K562 (cell line): ENCODE measurements at regions not wholly inside any gene's neighbourhood (a gene's known extent, or its start where the extent isn't known, plus 50 kb on each side); places are given as distances from the start of the nearest gene placed in this dataset.

ENCODE experiments used
- ATAC-seq: fragments of 200-7000 bp; cut with Tn5 transposase; 3 replicates; pipeline ENCODE4 v1.9.1; 2020; ENCODE audit warnings: moderate library complexity
- BruUV-seq: library from RNA; stranded (reverse); fragments of 400-500 nt; replicated peaks from 2 replicates; lab custom pipeline; 2021; lab: Mats Ljungman, UMichigan
- CTCF ChIA-PET: fragments of 300-600 bp; formaldehyde crosslinking; extraction: SDS; loops from one replicate; lab custom pipeline; 2021; ENCODE audit warnings: low intra/inter-chr PET ratio; lab: Yijun Ruan, JAX
- POLR2A ChIA-PET: fragments of 300-600, 350-650 bp; sonication (Branson Sonifier 250); formaldehyde crosslinking; extraction: SDS; loops from one replicate; lab custom pipeline; 2021; ENCODE audit warnings: antibody characterized with exemption, inconsistent platforms; lab: Yijun Ruan, JAX
- DNase-seq, 4 experiments: peaks; one replicate each; pipeline versions ENCODE4 v3.0.0 to v3.0.0-alpha.2; 2011 to 2018; ENCODE audit warnings: low spot score in 3 of 4, mixed read lengths in 3 of 4; ENCODE audit errors: extremely low read depth in 1 of 4
- FAIRE-seq: peaks from 2 replicates; lab custom pipeline; 2011; peaks lifted over from hg19 to GRCh38; lab: Jason Lieb, UNC
- H2AFZ ChIP-seq: 2 replicates; pipeline ENCODE4 v1.6.0; 2011; ENCODE audit warnings: low read depth, low read length, control low read depth, inconsistent platforms
- H3K27ac ChIP-seq: fragments of 200-600 bp; 3 replicates; pipeline ENCODE4 v1.8.0; 2011; ENCODE audit warnings: low read depth, mild to moderate bottlenecking, control low read depth, inconsistent platforms, low read length, moderate library complexity, mixed read lengths; ENCODE audit errors: extremely low read depth
- H3K27me3 ChIP-seq, 2 experiments: fragments of 300-600 bp in 1 of 2; 2 replicates in 1 of 2; 3 replicates in 1 of 2; pipeline versions ENCODE4 v1.6.0 to v1.8.0; 2011; ENCODE audit warnings: inconsistent platforms in 2 of 2, low read length in 2 of 2, mild to moderate bottlenecking in 1 of 2, mixed read lengths in 1 of 2, moderate library complexity in 1 of 2; ENCODE audit not compliant: control insufficient read depth in 2 of 2, insufficient read depth in 2 of 2
- H3K36me3 ChIP-seq: fragments of 300-600 bp; 3 replicates; pipeline ENCODE4 v1.8.0; 2011; ENCODE audit warnings: mild to moderate bottlenecking, low read length, inconsistent platforms; ENCODE audit not compliant: control insufficient read depth, insufficient read depth
- H3K4me1 ChIP-seq, 2 experiments: fragments of 200-600 bp in 1 of 2; replicated peaks in 1 of 2; 2 replicates in 1 of 2; 3 replicates in 1 of 2; pipeline versions ENCODE4 v1.5.1 to v1.8.0; 2011; ENCODE audit warnings: inconsistent platforms in 2 of 2, low read length in 2 of 2, mild to moderate bottlenecking in 1 of 2, mixed read lengths in 1 of 2, moderate library complexity in 1 of 2; ENCODE audit not compliant: control insufficient read depth in 2 of 2, insufficient read depth in 2 of 2
- H3K4me2 ChIP-seq: 2 replicates; pipeline ENCODE4 v1.6.1; 2011; ENCODE audit warnings: low read length, control low read depth, inconsistent platforms, mixed read lengths; ENCODE audit not compliant: insufficient read depth
- H3K4me3 ChIP-seq: fragments of 200-600 bp; sonication (generic), shearing (Covaris generic); 2 replicates; pipeline ENCODE4 v1.5.1; 2016; ENCODE audit warnings: control low read depth, inconsistent platforms
- H3K79me2 ChIP-seq: fragments of 200-600 bp; 3 replicates; pipeline ENCODE4 v1.8.0; 2011; ENCODE audit warnings: low read length, inconsistent platforms; ENCODE audit not compliant: control insufficient read depth, insufficient read depth
- H3K9ac ChIP-seq, 2 experiments: 2 replicates each; pipeline versions ENCODE4 v1.6.0 to v1.6.1; 2011; ENCODE audit warnings: low read depth in 2 of 2, low read length in 2 of 2, control low read depth in 1 of 2, inconsistent platforms in 1 of 2, mild to moderate bottlenecking in 1 of 2, mixed read lengths in 1 of 2; ENCODE audit not compliant: insufficient read depth in 1 of 2
- H3K9me1 ChIP-seq: one replicate; pipeline ENCODE4 v1.6.0; 2011; ENCODE audit warnings: inconsistent platforms, mild to moderate bottlenecking, low read length, moderate library complexity; ENCODE audit not compliant: control insufficient read depth, insufficient read depth
- H3K9me3 ChIP-seq: replicated peaks from 2 replicates; pipeline ENCODE4 v1.5.1; 2011; ENCODE audit warnings: low read depth, low read length, inconsistent platforms; ENCODE audit not compliant: control insufficient read depth, insufficient read depth
- H4K20me1 ChIP-seq: replicated peaks from 2 replicates; pipeline ENCODE4 v1.6.1; 2011; ENCODE audit warnings: low read length, inconsistent platforms, mixed read lengths; ENCODE audit not compliant: control insufficient read depth, insufficient read depth
- DNMT1 ChIP-seq: fragments of 450-650 bp; IDR thresholded peaks from 2 replicates; pipeline ENCODE4 v1.6.1; 2016; ENCODE audit warnings: antibody characterized with exemption, mild to moderate bottlenecking
- ETV5 ChIP-seq: sonication (generic); formaldehyde crosslinking; IDR thresholded peaks from 2 replicates; pipeline ENCODE4 v1.4.0; 2020; ENCODE audit warnings: low read depth, mild to moderate bottlenecking, missing genetic modification reagents
- MEIS2 ChIP-seq: fragments of 450-650 bp; IDR thresholded peaks from 2 replicates; pipeline ENCODE4 v1.6.1; 2014; ENCODE audit warnings: mild to moderate bottlenecking; ENCODE audit not compliant: partially characterized antibody
- SPI1 ChIP-seq: IDR thresholded peaks from 2 replicates; pipeline ENCODE4 v1.6.1; 2011; ENCODE audit warnings: low read depth, low read length, control low read depth, borderline replicate concordance
- ZKSCAN1 ChIP-seq: fragments of 150-350 bp; IDR thresholded peaks from 2 replicates; pipeline ENCODE4 v1.6.1; 2016; ENCODE audit warnings: low read depth, low read length
- WGBS: fragments of 100-300 bp; shearing (Covaris generic); methylation state at CpG from one replicate; pipeline ENCODE4 v1.1.6; 2016; ENCODE audit warnings: low coverage, mixed read lengths; ENCODE audit not compliant: insufficient coverage; ENCODE audit errors: missing lambda C conversion rate; 5-methylcytosine and 5-hydroxymethylcytosine counted together
- in situ Hi-C: fragments of 300-500 bp; cut with MboI; formaldehyde crosslinking; loops from 4 replicates; pipeline ENCODE4 v1.15.0; 2018; ENCODE audit warnings: inconsistent platforms, mixed read lengths
- intact Hi-C: fragments of 100-400 bp; cut with micrococcal nuclease; formaldehyde crosslinking; loops from 2 replicates; pipeline ENCODE4 v1.14.2; 2022
- TF ChIP-seq, protein P1 (sequence below), 2 experiments: fragments of 450-650 bp; formaldehyde crosslinking in 1 of 2; IDR thresholded peaks; 2 replicates each; pipeline versions ENCODE4 v1.4.0 to v1.6.1; 2014 to 2020; ENCODE audit warnings: mild to moderate bottlenecking in 2 of 2, borderline replicate concordance in 1 of 2, low read depth in 1 of 2
- TF ChIP-seq, protein P2 (sequence below): sonication (generic); formaldehyde crosslinking; IDR thresholded peaks from 2 replicates; pipeline ENCODE4 v1.8.1; 2023; ENCODE audit warnings: mild to moderate bottlenecking, missing genetic modification reagents

DNA sequence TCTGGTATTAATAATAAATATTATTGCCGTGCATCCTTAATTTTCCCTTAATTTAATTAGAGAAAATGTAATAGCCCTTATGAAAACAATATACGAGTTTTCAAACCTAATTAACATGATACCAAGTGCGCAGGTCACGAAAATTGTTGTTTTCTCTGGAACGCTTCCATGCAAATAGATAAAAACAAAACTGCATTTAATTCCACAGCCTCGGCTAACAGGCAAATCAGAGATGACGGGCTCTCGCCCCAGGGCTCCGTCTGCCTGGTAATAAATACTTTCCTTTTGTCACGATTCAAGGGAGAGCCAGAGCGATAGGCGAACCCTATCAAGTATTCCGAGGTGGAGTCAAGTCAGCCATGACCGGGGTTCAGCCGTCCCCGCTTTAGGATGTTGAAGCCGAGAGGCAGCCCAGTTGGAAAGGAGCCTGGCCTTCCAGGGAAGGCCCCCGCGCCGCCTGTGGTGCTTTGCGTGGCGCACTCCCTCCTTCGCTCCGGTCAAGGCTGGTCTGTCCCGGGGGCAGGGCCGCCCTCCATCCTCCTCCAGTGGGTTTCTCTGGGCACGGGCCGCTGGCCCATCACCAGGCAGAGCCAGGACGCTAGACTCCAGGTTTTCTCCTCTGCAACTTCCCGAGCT lies 137.8 kb upstream of the GSC start:
- Histone ChIP-seq H3K4me2 (no peak overlapping the region), H3K27me3 (peaks cover 0 to 4% of the 10 kb centered on the region in 2 experiments; a peak in 1 of 5 replicates)
- intact Hi-C loops, result no loop called here

More for the DNA sequence above, 137.8 kb upstream of the GSC start:
- no peaks in the 10 kb centered on the region for H4K20me1 ChIP-seq
- H3K79me2 ChIP-seq, result no peaks in the 10 kb centered on the region
- ChIA-PET POLR2A (no interaction called here), CTCF (no interaction called here)
- in situ Hi-C loops, result no loop called here
- H3K9me1 ChIP-seq, result no peaks in the 10 kb centered on the region
- WGBS, result under 1% methylated on average over 24 of the region's 30 CpGs
- no peak overlapping the region for H3K27ac ChIP-seq
- ATAC-seq (no peak), FAIRE-seq (no peak), DNase-seq (no peak)
- H3K4me1 ChIP-seq, result no peaks in the 10 kb centered on the region
- TF ChIP-seq, protein P1, sequence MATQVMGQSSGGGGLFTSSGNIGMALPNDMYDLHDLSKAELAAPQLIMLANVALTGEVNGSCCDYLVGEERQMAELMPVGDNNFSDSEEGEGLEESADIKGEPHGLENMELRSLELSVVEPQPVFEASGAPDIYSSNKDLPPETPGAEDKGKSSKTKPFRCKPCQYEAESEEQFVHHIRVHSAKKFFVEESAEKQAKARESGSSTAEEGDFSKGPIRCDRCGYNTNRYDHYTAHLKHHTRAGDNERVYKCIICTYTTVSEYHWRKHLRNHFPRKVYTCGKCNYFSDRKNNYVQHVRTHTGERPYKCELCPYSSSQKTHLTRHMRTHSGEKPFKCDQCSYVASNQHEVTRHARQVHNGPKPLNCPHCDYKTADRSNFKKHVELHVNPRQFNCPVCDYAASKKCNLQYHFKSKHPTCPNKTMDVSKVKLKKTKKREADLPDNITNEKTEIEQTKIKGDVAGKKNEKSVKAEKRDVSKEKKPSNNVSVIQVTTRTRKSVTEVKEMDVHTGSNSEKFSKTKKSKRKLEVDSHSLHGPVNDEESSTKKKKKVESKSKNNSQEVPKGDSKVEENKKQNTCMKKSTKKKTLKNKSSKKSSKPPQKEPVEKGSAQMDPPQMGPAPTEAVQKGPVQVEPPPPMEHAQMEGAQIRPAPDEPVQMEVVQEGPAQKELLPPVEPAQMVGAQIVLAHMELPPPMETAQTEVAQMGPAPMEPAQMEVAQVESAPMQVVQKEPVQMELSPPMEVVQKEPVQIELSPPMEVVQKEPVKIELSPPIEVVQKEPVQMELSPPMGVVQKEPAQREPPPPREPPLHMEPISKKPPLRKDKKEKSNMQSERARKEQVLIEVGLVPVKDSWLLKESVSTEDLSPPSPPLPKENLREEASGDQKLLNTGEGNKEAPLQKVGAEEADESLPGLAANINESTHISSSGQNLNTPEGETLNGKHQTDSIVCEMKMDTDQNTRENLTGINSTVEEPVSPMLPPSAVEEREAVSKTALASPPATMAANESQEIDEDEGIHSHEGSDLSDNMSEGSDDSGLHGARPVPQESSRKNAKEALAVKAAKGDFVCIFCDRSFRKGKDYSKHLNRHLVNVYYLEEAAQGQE (IDR thresholded peaks at IDR 0.05; ENCODE audit: borderline replicate concordance), result no peak
- TF ChIP-seq, protein P1 (CRISPR knock-in tag; IDR thresholded peaks at IDR 0.05; ENCODE audit: low read depth), result no peak
- TF ChIP-seq SPI1 (no peak), ETV5 (no peak), DNMT1 (no peak), ZKSCAN1 (no peak), MEIS2 (no peak)
- TF ChIP-seq, protein P2, sequence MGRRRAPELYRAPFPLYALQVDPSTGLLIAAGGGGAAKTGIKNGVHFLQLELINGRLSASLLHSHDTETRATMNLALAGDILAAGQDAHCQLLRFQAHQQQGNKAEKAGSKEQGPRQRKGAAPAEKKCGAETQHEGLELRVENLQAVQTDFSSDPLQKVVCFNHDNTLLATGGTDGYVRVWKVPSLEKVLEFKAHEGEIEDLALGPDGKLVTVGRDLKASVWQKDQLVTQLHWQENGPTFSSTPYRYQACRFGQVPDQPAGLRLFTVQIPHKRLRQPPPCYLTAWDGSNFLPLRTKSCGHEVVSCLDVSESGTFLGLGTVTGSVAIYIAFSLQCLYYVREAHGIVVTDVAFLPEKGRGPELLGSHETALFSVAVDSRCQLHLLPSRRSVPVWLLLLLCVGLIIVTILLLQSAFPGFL (CRISPR knock-in tag), result no peak
- H3K9me3 ChIP-seq, result no peaks in the 10 kb centered on the region
- no peak overlapping the region for H3K4me3 ChIP-seq
- no peak overlapping the region for H3K9ac ChIP-seq
- no peak overlapping the region for H2AFZ ChIP-seq
- no TSS peak for BruUV-seq
- H3K36me3 ChIP-seq, result no peaks in the 10 kb centered on the region
